ENCODE measurements at regions not wholly inside any gene's neighbourhood (a gene's known extent, or its start where the extent isn't known, plus 50 kb on each side); places are given as distances from the start of the nearest gene placed in this dataset.

- TF ChIP-seq, protein P1, sequence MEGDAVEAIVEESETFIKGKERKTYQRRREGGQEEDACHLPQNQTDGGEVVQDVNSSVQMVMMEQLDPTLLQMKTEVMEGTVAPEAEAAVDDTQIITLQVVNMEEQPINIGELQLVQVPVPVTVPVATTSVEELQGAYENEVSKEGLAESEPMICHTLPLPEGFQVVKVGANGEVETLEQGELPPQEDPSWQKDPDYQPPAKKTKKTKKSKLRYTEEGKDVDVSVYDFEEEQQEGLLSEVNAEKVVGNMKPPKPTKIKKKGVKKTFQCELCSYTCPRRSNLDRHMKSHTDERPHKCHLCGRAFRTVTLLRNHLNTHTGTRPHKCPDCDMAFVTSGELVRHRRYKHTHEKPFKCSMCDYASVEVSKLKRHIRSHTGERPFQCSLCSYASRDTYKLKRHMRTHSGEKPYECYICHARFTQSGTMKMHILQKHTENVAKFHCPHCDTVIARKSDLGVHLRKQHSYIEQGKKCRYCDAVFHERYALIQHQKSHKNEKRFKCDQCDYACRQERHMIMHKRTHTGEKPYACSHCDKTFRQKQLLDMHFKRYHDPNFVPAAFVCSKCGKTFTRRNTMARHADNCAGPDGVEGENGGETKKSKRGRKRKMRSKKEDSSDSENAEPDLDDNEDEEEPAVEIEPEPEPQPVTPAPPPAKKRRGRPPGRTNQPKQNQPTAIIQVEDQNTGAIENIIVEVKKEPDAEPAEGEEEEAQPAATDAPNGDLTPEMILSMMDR (IDR thresholded peaks at IDR 0.05): no peak
- TF ChIP-seq POLR2A (IDR thresholded peaks at IDR 0.05): no peak
Measured at GRCh38 chr11:90380206-90380605, 157.4 kb upstream of the CHORDC1 start.
